OCI-LY7 (cell line): ENCODE measurements at regions not wholly inside any gene's neighbourhood (a gene's known extent, or its start where the extent isn't known, plus 50 kb on each side); places are given as distances from the start of the nearest gene placed in this dataset.

ENCODE experiments used
- BruUV-seq: library from RNA; stranded (reverse); fragments of 400-500 nt; replicated peaks from 2 replicates; lab custom pipeline; 2021; lab: Mats Ljungman, UMichigan
- CTCF ChIA-PET: fragments of 300-600 bp; sonication (Branson Sonifier 250); formaldehyde crosslinking; loops from one replicate; lab custom pipeline; 2022; ENCODE audit warnings: antibody characterized with exemption; ENCODE audit not compliant: unreplicated experiment; lab: Charles Lee
- POLR2A ChIA-PET: fragments of 300-600 bp; sonication (Branson Sonifier 250); formaldehyde crosslinking; loops from one replicate; lab custom pipeline; 2022; ENCODE audit warnings: antibody characterized with exemption; lab: Charles Lee
- DNase-seq: peaks from one replicate; pipeline ENCODE4 v3.0.0-alpha.2; 2015; ENCODE audit warnings: low spot score
- H2AFZ ChIP-seq: fragments of 200-600 bp; sonication (generic), shearing (Covaris generic); 2 replicates; pipeline ENCODE4 v1.6.1; 2014; ENCODE audit warnings: mild to moderate bottlenecking, antibody characterized with exemption, low read length, moderate library complexity
- H3K27ac ChIP-seq: fragments of 200-600 bp; sonication (generic); 2 replicates; pipeline ENCODE4 v1.5.1; 2014; ENCODE audit warnings: mixed run types, low read depth, mild to moderate bottlenecking, moderate library complexity, low read length, inconsistent platforms; ENCODE audit not compliant: poor library complexity, severe bottlenecking
- H3K36me3 ChIP-seq: fragments of 200-600 bp; sonication (generic); 2 replicates; pipeline ENCODE4 v1.6.1; 2014; ENCODE audit warnings: mild to moderate bottlenecking, antibody characterized with exemption, low read length, moderate library complexity, mixed read lengths; ENCODE audit not compliant: insufficient read depth
- H3K4me1 ChIP-seq: fragments of 200-600 bp; sonication (generic); 2 replicates; pipeline ENCODE4 v1.5.1; 2014; ENCODE audit warnings: mild to moderate bottlenecking, low read length; ENCODE audit not compliant: insufficient read depth, poor library complexity, severe bottlenecking
- H3K4me2 ChIP-seq: fragments of 200-600 bp; sonication (generic); 2 replicates; pipeline ENCODE4 v1.6.1; 2014; ENCODE audit warnings: mild to moderate bottlenecking, low read length
- H3K4me3 ChIP-seq: fragments of 200-600 bp; sonication (generic); 2 replicates; pipeline ENCODE4 v1.5.1; 2014; ENCODE audit warnings: mild to moderate bottlenecking, low read depth, low read length; ENCODE audit not compliant: poor library complexity, severe bottlenecking
- H3K79me2 ChIP-seq: fragments of 200-600 bp; sonication (generic); 2 replicates; pipeline ENCODE4 v1.6.1; 2016; ENCODE audit warnings: low read depth, mild to moderate bottlenecking, low read length, moderate library complexity, mixed read lengths; ENCODE audit not compliant: insufficient read depth
- H3K9me2 ChIP-seq: fragments of 200-600 bp; sonication (generic); 2 replicates; pipeline ENCODE4 v1.6.1; 2016; ENCODE audit warnings: mild to moderate bottlenecking, low read length, mixed read lengths; ENCODE audit not compliant: insufficient read depth
- H3K9me3 ChIP-seq: fragments of 200-600 bp; sonication (generic); 2 replicates; pipeline ENCODE4 v1.6.1; 2014; ENCODE audit warnings: mild to moderate bottlenecking, mixed run types, low read length, mixed read lengths
- H4K20me1 ChIP-seq: fragments of 200-600 bp; sonication (generic); 2 replicates; pipeline ENCODE4 v1.6.1; 2014; ENCODE audit warnings: mild to moderate bottlenecking, antibody characterized with exemption, low read length, moderate library complexity, mixed read lengths; ENCODE audit not compliant: insufficient read depth
- CTCF ChIP-seq: fragments of 200-600 bp; sonication (generic); conservative IDR thresholded peaks from 2 replicates; pipeline ENCODE4 v1.5.1; 2014; ENCODE audit warnings: mild to moderate bottlenecking, antibody characterized with exemption, low read length, moderate library complexity, mixed read lengths
- EZH2phosphoT487 ChIP-seq: fragments of 200-600 bp; sonication (generic); IDR thresholded peaks from 2 replicates; pipeline ENCODE4 v1.6.1; 2018; ENCODE audit warnings: low read depth, borderline replicate concordance, mild to moderate bottlenecking, mixed run types, antibody characterized with exemption, low read length, moderate library complexity, mixed read lengths
- intact Hi-C: fragments of 100-400 bp; cut with micrococcal nuclease; formaldehyde crosslinking; loops from one replicate; pipeline ENCODE4 v1.10.0; 2022; ENCODE audit not compliant: unreplicated experiment

- no TSS peak for BruUV-seq
- Histone ChIP-seq H3K79me2 (no peaks in the 10 kb centered on the region), H3K36me3 (no peaks in the 10 kb centered on the region), H2AFZ (no peak overlapping the region), H3K4me1 (peaks cover 25% of the 10 kb centered on the region), H3K4me2 (no peak overlapping the region), H3K9me2 (no peaks in the 10 kb centered on the region), H4K20me1 (no peaks in the 10 kb centered on the region), H3K27ac (no peak overlapping the region), H3K4me3 (no peak overlapping the region), H3K9me3 (no peaks in the 10 kb centered on the region)
- DNase-seq: no peak
- ChIA-PET CTCF (interaction anchor here (1.7 kb wide), 1 partner anchor 10 kb away, joined by 5 read pairs; no protein-coding TSS in a partner anchor), POLR2A (interaction anchor here (0.8 to 2.7 kb wide), 6 partner anchors 9 to 29 kb away, joined by 3 to 14 read pairs (median 6); no protein-coding TSS in a partner anchor)
- intact Hi-C loops: loop anchor here (10.0 kb wide), 1 partner anchor 1044 kb away; no protein-coding TSS in a partner anchor
- TF ChIP-seq CTCF (no peak), EZH2phosphoT487 (no peak)
These were observed 108.4 kb upstream of the TNFAIP3 start for GRCh38 chr6:137758661-137759060.

GRCh38 chr6:137759624-137760023 lies 107.4 kb upstream of the TNFAIP3 start:
- TF ChIP-seq CTCF: no peak
- TF ChIP-seq EZH2phosphoT487: no peak
- H3K27ac ChIP-seq: no peak overlapping the region
- H3K4me3 ChIP-seq: no peak overlapping the region
- H3K9me2 ChIP-seq: no peaks in the 10 kb centered on the region
- H4K20me1 ChIP-seq: no peaks in the 10 kb centered on the region
- H3K4me2 ChIP-seq: no peak overlapping the region
- no peak for DNase-seq
- H3K4me1 ChIP-seq: peaks cover 17% of the 10 kb centered on the region
- H3K36me3 ChIP-seq: no peaks in the 10 kb centered on the region
- ChIA-PET POLR2A (interaction anchor here (2.1 to 2.7 kb wide), 3 partner anchors 9 to 30 kb away, joined by 7 to 14 read pairs (median 8); no protein-coding TSS in a partner anchor), CTCF (no interaction called here)
- H3K79me2 ChIP-seq: no peaks in the 10 kb centered on the region
- no peak overlapping the region for H2AFZ ChIP-seq
- no TSS peak for BruUV-seq
- H3K9me3 ChIP-seq: no peaks in the 10 kb centered on the region
- intact Hi-C loops: loop anchor here (10.0 kb wide), 1 partner anchor 1045 kb away; no protein-coding TSS in a partner anchor

- CTCF ChIA-PET: no interaction called here
- no peaks in the 10 kb centered on the region for H3K9me2 ChIP-seq
- H3K36me3 ChIP-seq: no peaks in the 10 kb centered on the region
- no peak for DNase-seq
- H3K9me3 ChIP-seq: no peaks in the 10 kb centered on the region
- no peak overlapping the region for H2AFZ ChIP-seq
- H3K27ac ChIP-seq: no peak overlapping the region
- H3K4me3 ChIP-seq: no peak overlapping the region
- intact Hi-C loops: no loop called here
- H3K4me2 ChIP-seq: no peak overlapping the region
- BruUV-seq: no TSS peak
- TF ChIP-seq CTCF: no peak
- TF ChIP-seq EZH2phosphoT487: no peak
- H3K79me2 ChIP-seq: no peaks in the 10 kb centered on the region
- POLR2A ChIA-PET: interaction anchor here (0.6 to 2.2 kb wide), 11 partner anchors 7 to 865 kb away, joined by 3 to 10 read pairs (median 4); no protein-coding TSS in a partner anchor
- H3K4me1 ChIP-seq: peaks cover 4% of the 10 kb centered on the region
- no peaks in the 10 kb centered on the region for H4K20me1 ChIP-seq
These were observed 106.0 kb upstream of the TNFAIP3 start for GRCh38 chr6:137761072-137761471.
